ENCODE measurements at regions not wholly inside any gene's neighbourhood (a gene's known extent, or its start where the extent isn't known, plus 50 kb on each side); places are given as distances from the start of the nearest gene placed in this dataset.

GRCh38 chr15:75100679-75101078 lies 77.3 kb downstream of the PPCDC start:
- TF ChIP-seq, protein P1, sequence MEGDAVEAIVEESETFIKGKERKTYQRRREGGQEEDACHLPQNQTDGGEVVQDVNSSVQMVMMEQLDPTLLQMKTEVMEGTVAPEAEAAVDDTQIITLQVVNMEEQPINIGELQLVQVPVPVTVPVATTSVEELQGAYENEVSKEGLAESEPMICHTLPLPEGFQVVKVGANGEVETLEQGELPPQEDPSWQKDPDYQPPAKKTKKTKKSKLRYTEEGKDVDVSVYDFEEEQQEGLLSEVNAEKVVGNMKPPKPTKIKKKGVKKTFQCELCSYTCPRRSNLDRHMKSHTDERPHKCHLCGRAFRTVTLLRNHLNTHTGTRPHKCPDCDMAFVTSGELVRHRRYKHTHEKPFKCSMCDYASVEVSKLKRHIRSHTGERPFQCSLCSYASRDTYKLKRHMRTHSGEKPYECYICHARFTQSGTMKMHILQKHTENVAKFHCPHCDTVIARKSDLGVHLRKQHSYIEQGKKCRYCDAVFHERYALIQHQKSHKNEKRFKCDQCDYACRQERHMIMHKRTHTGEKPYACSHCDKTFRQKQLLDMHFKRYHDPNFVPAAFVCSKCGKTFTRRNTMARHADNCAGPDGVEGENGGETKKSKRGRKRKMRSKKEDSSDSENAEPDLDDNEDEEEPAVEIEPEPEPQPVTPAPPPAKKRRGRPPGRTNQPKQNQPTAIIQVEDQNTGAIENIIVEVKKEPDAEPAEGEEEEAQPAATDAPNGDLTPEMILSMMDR (conservative IDR thresholded peaks at IDR 0.05; ENCODE audit: low read depth, low read length) = no peak
- DNase-seq (ENCODE audit: low read depth) = no peak
- no peak overlapping the region for H3K4me3 ChIP-seq (ENCODE audit: low read depth, low read length)

- TF ChIP-seq, protein P1 (conservative IDR thresholded peaks at IDR 0.05; ENCODE audit: low read depth, low read length) = no peak
- peak; percentile 97 for DNase-seq (ENCODE audit: low read depth)
- no peak overlapping the region for H3K4me3 ChIP-seq (ENCODE audit: low read depth, low read length)
These were observed 81.6 kb downstream of the PPCDC start for GRCh38 chr15:75104804-75105557.

DNA sequence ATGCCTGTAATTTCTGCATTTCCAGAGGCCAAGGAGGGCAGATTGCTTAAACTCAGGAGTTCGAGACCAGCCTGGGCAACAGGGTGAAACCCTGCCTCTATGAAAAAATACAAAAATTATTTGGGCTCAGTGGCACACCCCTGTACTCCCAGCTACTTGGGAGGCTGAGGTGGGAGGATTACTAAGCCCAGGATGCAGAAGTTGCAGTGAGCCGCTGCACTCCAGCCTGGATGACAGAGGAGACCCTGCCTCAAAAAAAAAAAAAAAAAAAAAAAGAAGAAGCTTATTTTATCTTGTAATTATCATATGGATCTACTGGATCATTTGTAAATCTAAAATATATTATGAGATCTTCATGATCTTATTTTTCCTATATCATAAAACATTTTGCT lies 84.1 kb downstream of the PPCDC start:
- no peak overlapping the region for H3K4me3 ChIP-seq (ENCODE audit: low read depth, low read length)
- no peak for DNase-seq (ENCODE audit: low read depth)
- TF ChIP-seq, protein P1 (conservative IDR thresholded peaks at IDR 0.05; ENCODE audit: low read depth, low read length) = no peak

DNA sequence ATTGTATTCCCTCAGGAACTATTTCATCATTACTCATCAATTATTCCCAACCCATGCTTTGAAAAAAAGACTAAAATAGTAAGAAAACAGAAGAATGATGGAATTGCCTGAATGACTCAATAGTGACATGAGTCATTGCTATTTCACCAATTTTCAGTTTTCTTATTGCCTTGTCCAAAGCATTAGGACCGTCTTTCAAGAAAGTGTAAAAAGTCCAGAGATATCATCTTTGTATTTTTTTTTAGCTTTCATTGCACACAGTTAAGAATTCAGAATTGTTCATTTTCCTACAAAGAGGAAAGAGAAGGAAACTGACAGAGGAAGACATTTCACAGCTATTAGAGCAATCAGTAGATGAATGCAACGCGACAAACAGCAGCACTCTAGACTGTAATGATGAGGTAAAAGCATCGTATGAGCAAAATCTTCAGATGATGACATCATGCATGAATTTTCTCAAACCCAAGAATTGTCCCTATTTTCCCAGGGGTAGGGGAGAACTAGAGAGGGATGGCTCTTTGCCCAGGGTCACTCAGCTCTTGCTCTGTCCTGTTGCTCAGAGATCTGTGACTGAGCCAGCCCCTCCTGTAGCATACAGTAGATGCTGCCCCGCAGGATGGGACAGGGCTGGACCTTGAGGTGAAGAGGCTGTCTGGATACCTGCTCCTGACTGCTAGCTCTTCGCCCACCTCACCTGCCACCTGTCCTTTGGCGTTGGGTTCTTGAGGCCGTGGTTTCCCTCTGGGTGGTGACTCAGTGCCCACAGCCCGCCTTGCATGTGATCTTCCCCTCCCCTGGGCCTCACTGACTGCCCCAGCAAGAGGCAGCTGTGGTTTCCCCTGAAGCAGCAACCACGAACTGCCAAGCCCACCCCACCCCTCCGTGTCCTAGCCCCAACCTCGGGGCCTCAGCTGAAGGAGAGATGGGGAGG lies 84.8 kb downstream of the PPCDC start:
- no peak overlapping the region for H3K4me3 ChIP-seq (ENCODE audit: low read depth, low read length)
- peak; percentile 80 for DNase-seq (ENCODE audit: low read depth)
- TF ChIP-seq, protein P1 (conservative IDR thresholded peaks at IDR 0.05; ENCODE audit: low read depth, low read length) = no peak

GRCh38 chr15:75109021-75109735 lies 85.8 kb downstream of the PPCDC start:
- H3K4me3 ChIP-seq (ENCODE audit: low read depth, low read length) = no peak overlapping the region
- TF ChIP-seq, protein P1 (conservative IDR thresholded peaks at IDR 0.05; ENCODE audit: low read depth, low read length) = no peak
- DNase-seq (ENCODE audit: low read depth) = no peak

GRCh38 chr15:75109736-75110130 lies 86.3 kb downstream of the PPCDC start:
- TF ChIP-seq, protein P1 (conservative IDR thresholded peaks at IDR 0.05; ENCODE audit: low read depth, low read length) = no peak
- DNase-seq (ENCODE audit: low read depth) = no peak
- H3K4me3 ChIP-seq (ENCODE audit: low read depth, low read length) = no peak overlapping the region

Measured in choroid plexus epithelial cell (primary cell).